ENCODE measurements at regions not wholly inside any gene's neighbourhood (a gene's known extent, or its start where the extent isn't known, plus 50 kb on each side); places are given as distances from the start of the nearest gene placed in this dataset.
"Not testable (repeated sequence)": the region's sequence is repeated elsewhere in the genome, so short reads cannot be mapped to it uniquely, and the experiment has no call there.

GRCh38 chr5:66378407-66378806 lies 217.8 kb upstream of the MAST4 start:
- Histone ChIP-seq H3K36me3 (ENCODE audit: control insufficient read depth in 2 of 3, insufficient read depth in 3 of 3, low read length in 3 of 3) (no peaks in the 10 kb centered on the region), H3K9ac (ENCODE audit: low read length in 3 of 3) (no peak overlapping the region), H3K27ac (ENCODE audit: low read depth in 2 of 2, low read length in 2 of 2) (no peak overlapping the region), H3K27me3 (ENCODE audit: control insufficient read depth, insufficient read depth, low read length) (no peaks in the 10 kb centered on the region), H3K4me3 (ENCODE audit: low read length in 3 of 3) (no peak overlapping the region), H3K4me1 (ENCODE audit: control insufficient read depth in 2 of 3, insufficient read depth in 2 of 3, low read depth in 1 of 3, low read length in 3 of 3) (no peaks in the 10 kb centered on the region), H3K9me3 (ENCODE audit: control insufficient read depth in 2 of 3, insufficient read depth in 1 of 3, low read length in 3 of 3) (peaks cover 0 to 6% (median 0%) of the 10 kb centered on the region in 3 donors)
- no peak for DNase-seq
- intact Hi-C loops (cut with DNase I): no loop called here
- no peak for FAIRE-seq
- no peak for TF ChIP-seq CTCF (IDR thresholded peaks at IDR 0.05; ENCODE audit: borderline replicate concordance, extremely low read depth, insufficient read depth)

GRCh38 chr5:66382152-66382551 lies 214.0 kb upstream of the MAST4 start:
- no peak for TF ChIP-seq CTCF (IDR thresholded peaks at IDR 0.05; ENCODE audit: borderline replicate concordance, extremely low read depth, insufficient read depth)
- H3K36me3 ChIP-seq (ENCODE audit: control insufficient read depth in 2 of 3, insufficient read depth in 3 of 3, low read length in 3 of 3): no peaks in the 10 kb centered on the region
- FAIRE-seq: peak; percentile 64
- H3K9me3 ChIP-seq (ENCODE audit: control insufficient read depth in 2 of 3, insufficient read depth in 1 of 3, low read length in 3 of 3): peaks cover 0 to 6% (median 0%) of the 10 kb centered on the region in 3 donors
- DNase-seq: no peak
- no peaks in the 10 kb centered on the region for H3K4me1 ChIP-seq (ENCODE audit: control insufficient read depth in 2 of 3, insufficient read depth in 2 of 3, low read depth in 1 of 3, low read length in 3 of 3)
- intact Hi-C loops (cut with DNase I): no loop called here
- no peak overlapping the region for H3K27ac ChIP-seq (ENCODE audit: low read depth in 2 of 2, low read length in 2 of 2)
- H3K27me3 ChIP-seq (ENCODE audit: control insufficient read depth, insufficient read depth, low read length): no peaks in the 10 kb centered on the region
- no peak overlapping the region for H3K9ac ChIP-seq (ENCODE audit: low read length in 3 of 3)
- no peak overlapping the region for H3K4me3 ChIP-seq (ENCODE audit: low read length in 3 of 3)

GRCh38 chr5:66405145-66405544 lies 191.0 kb upstream of the MAST4 start:
- DNase-seq; H3K4me3 ChIP-seq (ENCODE audit: low read length in 3 of 3); H3K27ac ChIP-seq (ENCODE audit: low read depth in 2 of 2, low read length in 2 of 2); H3K9me3 ChIP-seq (ENCODE audit: control insufficient read depth in 2 of 3, insufficient read depth in 1 of 3, low read length in 3 of 3); FAIRE-seq; H3K27me3 ChIP-seq (ENCODE audit: control insufficient read depth, insufficient read depth, low read length); H3K36me3 ChIP-seq (ENCODE audit: control insufficient read depth in 2 of 3, insufficient read depth in 3 of 3, low read length in 3 of 3); H3K9ac ChIP-seq (ENCODE audit: low read length in 3 of 3); H3K4me1 ChIP-seq (ENCODE audit: control insufficient read depth in 2 of 3, insufficient read depth in 2 of 3, low read depth in 1 of 3, low read length in 3 of 3); intact Hi-C loops (cut with DNase I): not testable (repeated sequence)

- H3K4me3 ChIP-seq (ENCODE audit: low read length in 3 of 3): no peak overlapping the region
- no peaks in the 10 kb centered on the region for H3K4me1 ChIP-seq (ENCODE audit: control insufficient read depth in 2 of 3, insufficient read depth in 2 of 3, low read depth in 1 of 3, low read length in 3 of 3)
- no peak overlapping the region for H3K27ac ChIP-seq (ENCODE audit: low read depth in 2 of 2, low read length in 2 of 2)
- no peaks in the 10 kb centered on the region for H3K27me3 ChIP-seq (ENCODE audit: control insufficient read depth, insufficient read depth, low read length)
- intact Hi-C loops (cut with DNase I): no loop called here
- TF ChIP-seq CTCF (IDR thresholded peaks at IDR 0.05; ENCODE audit: borderline replicate concordance, extremely low read depth, insufficient read depth): no peak
- FAIRE-seq (no peak), DNase-seq (peak in 3 of 5 donors; percentile 35 to 74 (median 73))
- H3K9me3 ChIP-seq (ENCODE audit: control insufficient read depth in 2 of 3, insufficient read depth in 1 of 3, low read length in 3 of 3): no peaks in the 10 kb centered on the region
- no peak overlapping the region for H3K9ac ChIP-seq (ENCODE audit: low read length in 3 of 3)
- no peaks in the 10 kb centered on the region for H3K36me3 ChIP-seq (ENCODE audit: control insufficient read depth in 2 of 3, insufficient read depth in 3 of 3, low read length in 3 of 3)
These were observed 189.3 kb upstream of the MAST4 start for GRCh38 chr5:66406761-66407336.
